Stimulated activated effector memory CD8-positive, alpha-beta T cell treated with anti-CD3 and anti-CD28 coated beads, Interleukin-12 subunit alpha, Interleukin-12 subunit beta, amount 100 ng/mL, for 72 hours (primary cell): ENCODE measurements at regions not wholly inside any gene's neighbourhood (a gene's known extent, or its start where the extent isn't known, plus 50 kb on each side); places are given as distances from the start of the nearest gene placed in this dataset.
"Not testable (repeated sequence)": the region's sequence is repeated elsewhere in the genome, so short reads cannot be mapped to it uniquely, and the experiment has no call there.

Experiments
- ATAC-seq: fragments of 150-1000 bp; cut with Tn5 transposase; 2 replicates; pipeline ENCODE4 v1.10.0; 2021
- DNase-seq, 2 donors: peaks; one replicate each; pipeline ENCODE4 v3.0.0; 2021 to 2022; ENCODE audit warnings: low spot score in 2 of 2
- H3K27ac Mint-ChIP-seq: one replicate; pipeline ENCODE4 v1.8.0; 2022; ENCODE audit warnings: mild to moderate bottlenecking, mixed read lengths
- H3K36me3 Mint-ChIP-seq: one replicate; pipeline ENCODE4 v1.8.0; 2022; ENCODE audit warnings: mild to moderate bottlenecking, mixed read lengths
- H3K4me1 Mint-ChIP-seq: one replicate; pipeline ENCODE4 v1.8.0; 2022; ENCODE audit warnings: mixed read lengths
- H3K4me3 Mint-ChIP-seq: one replicate; pipeline ENCODE4 v1.8.0; 2022; ENCODE audit warnings: mild to moderate bottlenecking, mixed read lengths
- H3K9me3 Mint-ChIP-seq: one replicate; pipeline ENCODE4 v1.8.0; 2022; ENCODE audit warnings: mixed read lengths

GRCh38 chr12:25615119-25615518 lies 62.0 kb upstream of the LMNTD1 start:
- DNase-seq (no peak), ATAC-seq (no peak)
- Mint-ChIP-seq H3K27ac (no peak overlapping the region), H3K4me3 (no peak overlapping the region), H3K9me3 (peaks cover 7% of the 10 kb centered on the region), H3K4me1 (no peaks in the 10 kb centered on the region), H3K36me3 (no peaks in the 10 kb centered on the region)

DNA sequence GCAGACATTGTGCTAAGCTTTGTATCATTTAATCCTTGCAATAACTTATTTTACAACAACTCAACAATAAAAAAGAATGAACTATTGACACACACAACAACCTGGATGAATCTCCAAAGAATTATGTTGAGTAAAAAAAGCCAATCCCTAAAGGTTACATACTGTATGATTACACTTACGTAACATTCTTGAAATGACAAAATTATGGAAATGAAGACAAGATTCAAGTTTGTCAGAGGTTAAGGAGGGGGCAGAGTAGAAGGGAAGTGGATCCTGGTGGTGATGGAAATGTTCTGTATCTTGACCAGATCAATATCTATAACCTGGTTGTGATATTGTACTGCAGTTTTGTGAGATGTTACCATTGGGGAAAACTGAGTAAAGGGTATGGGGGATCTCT lies 63.2 kb upstream of the LMNTD1 start:
- Mint-ChIP-seq H3K4me1 (no peaks in the 10 kb centered on the region), H3K4me3 (no peak overlapping the region), H3K27ac (no peak overlapping the region), H3K9me3 (peaks cover 4% of the 10 kb centered on the region), H3K36me3 (no peaks in the 10 kb centered on the region)
- no peak for DNase-seq
- no peak for ATAC-seq

- Mint-ChIP-seq H3K36me3 (no peaks in the 10 kb centered on the region), H3K9me3 (peaks cover 4% of the 10 kb centered on the region), H3K4me1 (no peaks in the 10 kb centered on the region), H3K4me3 (no peak overlapping the region), H3K27ac (no peak overlapping the region)
- ATAC-seq (no peak), DNase-seq (no peak)
Observed at GRCh38 chr12:25617991-25618390, 64.9 kb upstream of the LMNTD1 start.

GRCh38 chr12:25623816-25624215 lies 70.7 kb upstream of the LMNTD1 start:
- ATAC-seq (no peak), DNase-seq (no peak)
- H3K4me3 Mint-ChIP-seq = no peak overlapping the region
- peaks cover 4% of the 10 kb centered on the region for H3K9me3 Mint-ChIP-seq
- no peaks in the 10 kb centered on the region for H3K4me1 Mint-ChIP-seq
- H3K36me3 Mint-ChIP-seq = no peaks in the 10 kb centered on the region
- H3K27ac Mint-ChIP-seq = no peak overlapping the region

GRCh38 chr12:25625146-25625545 lies 72.1 kb upstream of the LMNTD1 start:
- H3K27ac Mint-ChIP-seq = no peak overlapping the region
- no peaks in the 10 kb centered on the region for H3K36me3 Mint-ChIP-seq
- no peak for ATAC-seq
- no peaks in the 10 kb centered on the region for H3K4me1 Mint-ChIP-seq
- H3K4me3 Mint-ChIP-seq = no peak overlapping the region
- peaks cover 4% of the 10 kb centered on the region for H3K9me3 Mint-ChIP-seq
- no peak for DNase-seq

DNA sequence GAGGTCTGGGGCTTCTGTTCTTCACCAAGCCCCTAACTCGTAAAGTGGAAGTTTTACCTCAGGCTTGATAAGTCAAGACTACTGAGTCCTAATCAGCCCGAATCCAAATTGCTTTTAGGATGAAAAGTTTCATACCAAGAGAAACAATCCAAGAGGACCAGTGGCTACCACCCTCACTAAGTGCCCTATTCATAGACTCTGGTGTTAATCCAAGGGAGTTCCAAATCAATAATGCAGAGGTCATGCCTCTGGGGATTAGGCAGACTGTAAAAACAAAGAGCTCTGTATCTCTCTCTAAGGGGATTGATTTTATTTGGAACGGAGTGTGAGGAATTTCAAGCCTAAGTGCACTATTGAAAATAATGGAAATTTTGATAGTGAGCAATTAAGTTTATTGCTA lies 76.3 kb upstream of the LMNTD1 start:
- no peaks in the 10 kb centered on the region for H3K4me1 Mint-ChIP-seq
- H3K4me3 Mint-ChIP-seq = no peak overlapping the region
- ATAC-seq (no peak), DNase-seq (no peak)
- H3K9me3 Mint-ChIP-seq = peaks cover 3% of the 10 kb centered on the region
- H3K36me3 Mint-ChIP-seq = no peaks in the 10 kb centered on the region
- H3K27ac Mint-ChIP-seq = no peak overlapping the region

GRCh38 chr12:25630735-25631515 lies 77.8 kb upstream of the LMNTD1 start:
- H3K4me3 Mint-ChIP-seq, H3K9me3 Mint-ChIP-seq, H3K27ac Mint-ChIP-seq, H3K36me3 Mint-ChIP-seq, ATAC-seq, H3K4me1 Mint-ChIP-seq, DNase-seq: not testable (repeated sequence)

DNA sequence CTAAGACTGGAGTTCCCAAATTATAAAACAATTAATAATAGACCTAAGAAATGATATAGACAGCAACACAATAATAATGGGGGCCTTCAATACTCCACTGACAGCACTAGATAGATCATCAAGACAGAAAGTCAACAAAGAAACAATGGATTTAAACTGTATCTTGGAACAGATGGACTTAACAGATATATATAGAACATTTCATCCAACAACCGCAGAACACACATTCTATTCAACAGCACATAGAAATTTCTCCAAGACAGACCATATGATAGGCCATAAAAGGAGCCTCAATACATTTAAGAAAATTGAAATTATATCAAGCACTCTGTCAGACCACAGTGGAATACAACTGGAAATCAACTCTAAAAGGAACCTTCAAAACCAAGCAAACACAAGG lies 80.1 kb upstream of the LMNTD1 start:
- not testable (repeated sequence) for ATAC-seq, H3K9me3 Mint-ChIP-seq, H3K36me3 Mint-ChIP-seq, H3K4me3 Mint-ChIP-seq, DNase-seq, H3K27ac Mint-ChIP-seq, H3K4me1 Mint-ChIP-seq

DNA sequence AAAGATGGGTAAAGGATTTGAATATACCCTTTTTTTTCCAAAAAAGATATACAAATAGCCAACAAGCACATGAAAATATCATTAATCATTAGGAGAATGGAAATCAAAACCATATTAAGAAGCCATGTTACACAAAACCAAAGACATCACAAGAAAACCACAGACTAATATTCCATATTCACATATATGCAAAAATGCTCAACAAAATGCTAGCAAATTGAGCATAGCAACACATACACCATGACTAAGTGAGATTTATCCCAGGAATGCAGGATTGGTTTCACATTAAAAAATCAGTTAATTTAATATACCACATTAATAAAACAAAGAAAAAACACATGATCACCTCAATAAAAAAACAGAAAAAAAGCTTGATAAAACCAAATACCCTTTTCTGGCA lies 84.7 kb upstream of the LMNTD1 start:
- H3K36me3 Mint-ChIP-seq = no peaks in the 10 kb centered on the region
- H3K27ac Mint-ChIP-seq = no peak overlapping the region
- DNase-seq (no peak), ATAC-seq (no peak)
- no peaks in the 10 kb centered on the region for H3K4me1 Mint-ChIP-seq
- peaks cover 5% of the 10 kb centered on the region for H3K9me3 Mint-ChIP-seq
- no peak overlapping the region for H3K4me3 Mint-ChIP-seq

DNA sequence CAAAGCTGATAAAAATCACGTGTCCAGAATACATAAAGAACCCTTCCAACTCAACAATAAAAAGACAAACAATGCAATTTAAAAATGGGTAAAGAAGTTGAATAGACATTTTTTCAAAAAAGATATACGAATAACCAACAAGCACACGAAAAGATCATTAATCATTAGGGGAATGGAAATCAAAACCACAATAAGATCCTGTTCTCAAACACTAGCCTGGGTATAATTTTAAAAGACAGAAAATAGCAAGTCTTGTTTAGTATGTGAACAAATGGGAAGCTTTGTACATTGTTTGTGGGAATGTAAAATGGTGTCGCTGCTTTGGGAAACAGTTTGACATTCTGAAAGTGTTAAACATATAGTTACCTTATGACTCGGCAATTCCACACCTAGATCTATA lies 86.3 kb upstream of the LMNTD1 start:
- H3K36me3 Mint-ChIP-seq = no peaks in the 10 kb centered on the region
- no peaks in the 10 kb centered on the region for H3K4me1 Mint-ChIP-seq
- ATAC-seq = no peak
- peaks cover 6% of the 10 kb centered on the region for H3K9me3 Mint-ChIP-seq
- DNase-seq = no peak
- H3K4me3 Mint-ChIP-seq = no peak overlapping the region
- H3K27ac Mint-ChIP-seq = no peak overlapping the region

DNA sequence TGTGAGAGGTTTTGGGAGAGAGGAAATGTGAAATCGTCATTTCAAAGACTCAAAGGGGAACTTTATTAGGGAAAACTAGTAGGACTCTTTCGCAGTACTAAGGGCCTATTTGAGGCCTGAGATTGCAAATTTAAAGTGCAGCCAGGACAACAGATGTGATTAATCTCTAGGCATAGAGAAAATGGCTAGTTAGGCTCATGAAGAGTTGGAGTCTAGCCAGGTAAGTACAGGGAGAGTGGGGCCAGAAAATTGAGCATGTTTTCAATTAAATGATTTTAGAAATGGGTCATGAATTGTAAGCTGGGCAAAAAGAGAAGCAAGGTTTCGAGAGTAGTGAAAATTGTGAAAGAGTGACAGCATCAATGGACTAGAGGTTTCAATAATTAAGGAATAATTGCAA lies 91.9 kb upstream of the LMNTD1 start:
- no peak for DNase-seq
- Mint-ChIP-seq H3K9me3 (peaks cover 3% of the 10 kb centered on the region), H3K27ac (no peak overlapping the region)

DNA sequence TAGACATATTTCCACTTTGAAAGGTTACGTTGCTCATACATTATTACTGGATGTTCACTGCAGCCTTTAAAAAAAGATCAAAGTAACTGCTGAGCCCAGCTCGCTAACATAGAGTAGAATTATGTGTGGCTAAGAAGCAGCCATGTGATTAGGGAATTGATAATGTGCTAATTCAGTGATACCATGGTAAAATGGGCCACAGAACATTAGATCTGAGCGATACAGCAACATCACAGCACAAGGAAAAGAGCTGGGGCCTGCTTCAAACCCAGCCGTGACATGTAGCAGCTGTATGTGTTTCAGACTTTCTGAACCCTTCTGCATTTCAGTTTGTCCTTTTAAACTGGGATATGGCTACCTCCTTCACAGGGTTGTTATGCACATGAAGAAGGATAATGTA lies 92.3 kb upstream of the LMNTD1 start:
- Mint-ChIP-seq H3K27ac (no peak overlapping the region), H3K4me3 (no peak overlapping the region), H3K9me3 (peaks cover 3% of the 10 kb centered on the region), H3K36me3 (no peaks in the 10 kb centered on the region), H3K4me1 (no peaks in the 10 kb centered on the region)
- ATAC-seq (no peak), DNase-seq (no peak)

More for the DNA sequence above, 91.9 kb upstream of the LMNTD1 start:
- ATAC-seq = no peak
- Mint-ChIP-seq H3K36me3 (no peaks in the 10 kb centered on the region), H3K4me1 (no peaks in the 10 kb centered on the region), H3K4me3 (no peak overlapping the region)

- DNase-seq (no peak), ATAC-seq (no peak)
- H3K36me3 Mint-ChIP-seq = no peaks in the 10 kb centered on the region
- H3K27ac Mint-ChIP-seq = no peak overlapping the region
- H3K4me1 Mint-ChIP-seq = no peaks in the 10 kb centered on the region
- no peak overlapping the region for H3K4me3 Mint-ChIP-seq
- peaks cover 3% of the 10 kb centered on the region for H3K9me3 Mint-ChIP-seq
Observed at GRCh38 chr12:25651931-25652330, 98.8 kb upstream of the LMNTD1 start.

DNA sequence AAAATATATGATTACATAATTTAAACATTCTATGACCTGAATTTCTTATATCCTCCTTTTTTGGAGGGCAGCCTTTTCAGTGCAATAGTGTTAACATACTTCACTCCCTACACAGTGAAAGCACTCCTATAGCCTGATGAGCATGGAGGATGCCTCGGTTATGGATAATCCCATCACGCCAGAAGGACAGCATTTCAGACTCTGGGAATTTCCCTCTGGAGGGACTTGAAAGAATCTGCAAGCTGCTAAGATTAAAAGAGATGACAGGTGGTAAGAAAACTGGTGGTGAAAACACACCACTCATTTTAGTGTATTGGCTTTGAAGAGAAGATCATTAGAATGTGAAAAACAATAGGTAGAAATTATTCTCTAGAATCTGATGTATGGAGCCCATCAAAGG lies 99.3 kb upstream of the LMNTD1 start:
- ATAC-seq (no peak), DNase-seq (no peak)
- Mint-ChIP-seq H3K9me3 (peaks cover 3% of the 10 kb centered on the region), H3K27ac (no peak overlapping the region), H3K4me3 (no peak overlapping the region), H3K4me1 (no peaks in the 10 kb centered on the region), H3K36me3 (no peaks in the 10 kb centered on the region)

DNA sequence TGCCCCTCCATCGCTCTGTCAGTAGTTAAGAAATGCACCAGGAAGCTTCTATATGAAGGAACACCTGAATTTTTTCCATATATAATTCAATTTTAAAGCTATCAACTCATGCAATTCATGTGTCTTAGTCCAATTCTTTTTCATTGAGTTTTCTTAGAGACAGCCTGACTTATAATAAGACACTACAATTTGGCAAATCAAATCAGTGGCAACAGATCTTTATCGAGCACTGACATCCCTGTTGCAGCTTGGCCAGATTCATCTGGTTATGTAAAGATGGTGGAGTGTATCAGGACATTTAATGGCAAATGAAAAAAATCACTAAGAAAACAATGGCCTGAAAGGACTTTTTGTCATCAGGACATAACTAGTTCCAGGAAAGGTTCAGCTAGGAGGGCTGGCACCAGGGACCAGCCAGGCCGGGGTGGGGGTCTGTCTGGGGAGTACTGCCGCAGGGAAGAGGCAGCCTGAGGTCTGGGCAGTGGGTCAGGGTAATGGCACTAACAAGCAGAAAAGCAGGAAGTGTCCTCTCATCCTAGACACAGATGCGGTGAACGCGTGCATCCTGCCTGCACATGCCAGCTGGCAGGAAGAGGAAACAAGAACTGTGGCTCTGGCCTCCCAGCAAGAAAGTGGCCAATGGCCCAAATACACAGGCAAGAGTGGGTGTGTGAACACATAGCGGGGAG lies 100.5 kb upstream of the LMNTD1 start:
- ATAC-seq (no peak), DNase-seq (no peak)
- H3K36me3 Mint-ChIP-seq = no peaks in the 10 kb centered on the region
- H3K27ac Mint-ChIP-seq = no peak overlapping the region
- H3K9me3 Mint-ChIP-seq = peaks cover 3% of the 10 kb centered on the region
- H3K4me1 Mint-ChIP-seq = no peaks in the 10 kb centered on the region
- no peak overlapping the region for H3K4me3 Mint-ChIP-seq

DNA sequence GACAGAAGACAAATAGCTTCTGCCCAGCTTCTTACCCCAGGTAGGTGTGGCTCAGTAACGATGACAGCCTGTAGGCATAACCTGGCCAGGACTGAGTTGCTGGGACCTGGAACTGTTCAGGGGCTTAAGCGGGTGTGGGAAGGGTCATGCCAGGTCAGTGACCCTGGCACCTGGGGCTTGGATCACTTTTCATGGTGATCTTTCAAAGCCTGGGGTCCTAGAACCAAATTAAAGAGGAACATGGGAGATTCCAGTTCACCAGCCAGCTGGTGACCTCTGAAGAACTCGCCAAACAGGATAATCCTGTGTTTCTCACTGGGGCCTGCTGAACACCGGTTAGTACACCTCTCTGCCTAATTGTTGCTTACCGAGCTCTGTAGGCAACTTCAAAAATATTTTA lies 102.6 kb upstream of the LMNTD1 start:
- Mint-ChIP-seq H3K4me1 (no peaks in the 10 kb centered on the region), H3K9me3 (peaks cover 3% of the 10 kb centered on the region), H3K27ac (no peak overlapping the region), H3K36me3 (no peaks in the 10 kb centered on the region), H3K4me3 (no peak overlapping the region)
- no peak for ATAC-seq
- no peak for DNase-seq
